ENCODE measurements at regions not wholly inside any gene's neighbourhood (a gene's known extent, or its start where the extent isn't known, plus 50 kb on each side); places are given as distances from the start of the nearest gene placed in this dataset.

DNA sequence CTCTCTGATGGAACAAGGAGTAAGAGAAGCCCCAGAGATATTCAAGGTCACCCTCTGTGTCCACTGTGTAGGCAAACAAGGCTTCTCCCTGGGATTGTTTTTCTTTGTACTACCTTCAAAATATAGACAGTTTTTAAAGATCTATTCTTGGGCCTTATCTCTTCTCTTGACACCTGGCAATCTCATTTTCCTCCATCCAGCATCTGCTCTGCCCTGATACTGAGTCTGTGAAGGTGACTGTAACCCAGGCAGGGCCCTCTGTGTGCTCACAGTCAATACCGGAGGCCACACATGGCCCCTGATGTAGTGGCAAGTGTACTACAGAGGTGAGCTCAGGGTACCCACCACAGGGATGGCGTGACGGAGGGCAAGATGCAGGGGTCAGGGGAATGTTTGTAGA lies 221.1 kb downstream of the SNX10 start:
- Histone ChIP-seq H3K36me3 (ENCODE audit: insufficient read depth) (no peaks in the 10 kb centered on the region), H3K4me1 (ENCODE audit: low read depth, poor library complexity, severe bottlenecking) (peaks cover 50% of the 10 kb centered on the region), H4K20me1 (ENCODE audit: insufficient read depth) (no peaks in the 10 kb centered on the region), H3K4me3 (IDR thresholded peaks at IDR 0.05; ENCODE audit: insufficient read depth, low read depth, low read length) (no peak overlapping the region), H3K9ac (no peak overlapping the region), H3K27ac (no peak overlapping the region), H2AFZ (ENCODE audit: low read depth) (no peak overlapping the region), H3K4me2 (no peak overlapping the region), H3K79me2 (ENCODE audit: insufficient read depth, low read depth) (no peaks in the 10 kb centered on the region), H3K27me3 (ENCODE audit: insufficient read depth, low read depth) (no peaks in the 10 kb centered on the region)
- TF ChIP-seq, protein P1, sequence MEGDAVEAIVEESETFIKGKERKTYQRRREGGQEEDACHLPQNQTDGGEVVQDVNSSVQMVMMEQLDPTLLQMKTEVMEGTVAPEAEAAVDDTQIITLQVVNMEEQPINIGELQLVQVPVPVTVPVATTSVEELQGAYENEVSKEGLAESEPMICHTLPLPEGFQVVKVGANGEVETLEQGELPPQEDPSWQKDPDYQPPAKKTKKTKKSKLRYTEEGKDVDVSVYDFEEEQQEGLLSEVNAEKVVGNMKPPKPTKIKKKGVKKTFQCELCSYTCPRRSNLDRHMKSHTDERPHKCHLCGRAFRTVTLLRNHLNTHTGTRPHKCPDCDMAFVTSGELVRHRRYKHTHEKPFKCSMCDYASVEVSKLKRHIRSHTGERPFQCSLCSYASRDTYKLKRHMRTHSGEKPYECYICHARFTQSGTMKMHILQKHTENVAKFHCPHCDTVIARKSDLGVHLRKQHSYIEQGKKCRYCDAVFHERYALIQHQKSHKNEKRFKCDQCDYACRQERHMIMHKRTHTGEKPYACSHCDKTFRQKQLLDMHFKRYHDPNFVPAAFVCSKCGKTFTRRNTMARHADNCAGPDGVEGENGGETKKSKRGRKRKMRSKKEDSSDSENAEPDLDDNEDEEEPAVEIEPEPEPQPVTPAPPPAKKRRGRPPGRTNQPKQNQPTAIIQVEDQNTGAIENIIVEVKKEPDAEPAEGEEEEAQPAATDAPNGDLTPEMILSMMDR (conservative IDR thresholded peaks at IDR 0.05; ENCODE audit: low read depth, low read length): no peak

DNA sequence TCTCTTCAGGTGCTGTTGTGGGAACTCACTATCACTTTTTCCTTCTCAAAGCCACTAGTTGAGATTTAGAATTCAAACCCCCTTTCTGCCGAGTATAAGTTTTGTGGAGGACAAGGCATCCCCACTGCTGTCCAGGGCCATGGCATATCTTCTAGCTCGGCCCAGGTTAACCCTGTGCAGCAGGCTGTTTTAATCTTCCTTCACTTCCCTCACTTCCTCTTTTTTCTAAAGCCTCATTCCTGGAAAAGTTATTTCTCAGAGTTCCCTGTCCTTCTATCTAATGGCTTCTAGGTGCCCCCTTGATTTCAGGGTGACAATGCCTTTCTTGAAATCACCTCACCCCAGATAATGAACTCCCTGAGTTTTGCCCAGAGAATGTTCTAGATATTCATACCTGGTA lies 222.3 kb downstream of the SNX10 start:
- Histone ChIP-seq H3K79me2 (ENCODE audit: insufficient read depth, low read depth) (no peaks in the 10 kb centered on the region), H3K27me3 (ENCODE audit: insufficient read depth, low read depth) (no peaks in the 10 kb centered on the region), H3K36me3 (ENCODE audit: insufficient read depth) (no peaks in the 10 kb centered on the region), H3K4me2 (peak overlapping the region; percentile 66; the same call in 1 of the 2 replicates), H4K20me1 (ENCODE audit: insufficient read depth) (no peaks in the 10 kb centered on the region), H3K4me1 (ENCODE audit: low read depth, poor library complexity, severe bottlenecking) (peaks cover 50% of the 10 kb centered on the region), H3K4me3 (IDR thresholded peaks at IDR 0.05; ENCODE audit: insufficient read depth, low read depth, low read length) (no peak overlapping the region), H3K27ac (no peak overlapping the region), H2AFZ (ENCODE audit: low read depth) (no peak overlapping the region), H3K9ac (no peak overlapping the region)
- TF ChIP-seq, protein P1 (conservative IDR thresholded peaks at IDR 0.05; ENCODE audit: low read depth, low read length): no peak

DNA sequence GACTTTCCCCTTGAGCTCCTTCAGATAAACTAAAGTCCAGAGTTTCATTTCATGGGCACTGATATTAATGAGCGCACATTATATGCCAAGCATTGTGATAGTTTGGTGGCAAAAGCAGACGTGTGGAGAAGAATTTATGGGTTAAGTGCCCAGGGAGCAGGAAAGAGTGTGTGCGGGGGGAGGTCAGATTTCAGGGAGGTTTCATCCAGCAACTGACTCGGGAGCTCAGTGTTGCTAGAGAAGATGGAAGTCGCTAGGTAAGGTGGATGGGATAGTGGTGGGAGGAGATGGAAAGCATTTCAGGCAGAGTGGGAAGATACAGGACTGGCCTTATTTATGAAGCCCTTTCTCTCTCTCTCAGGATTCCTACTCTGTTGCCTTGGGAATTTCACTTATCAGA lies 223.0 kb downstream of the SNX10 start:
- H3K9ac ChIP-seq: no peak overlapping the region
- no peaks in the 10 kb centered on the region for H4K20me1 ChIP-seq (ENCODE audit: insufficient read depth)
- no peak overlapping the region for H2AFZ ChIP-seq (ENCODE audit: low read depth)
- no peaks in the 10 kb centered on the region for H3K36me3 ChIP-seq (ENCODE audit: insufficient read depth)
- peaks cover 50% of the 10 kb centered on the region for H3K4me1 ChIP-seq (ENCODE audit: low read depth, poor library complexity, severe bottlenecking)
- H3K79me2 ChIP-seq (ENCODE audit: insufficient read depth, low read depth): no peaks in the 10 kb centered on the region
- no peaks in the 10 kb centered on the region for H3K27me3 ChIP-seq (ENCODE audit: insufficient read depth, low read depth)
- H3K4me3 ChIP-seq (IDR thresholded peaks at IDR 0.05; ENCODE audit: insufficient read depth, low read depth, low read length): no peak overlapping the region
- peak overlapping the region; percentile 66 for H3K4me2 ChIP-seq
- TF ChIP-seq, protein P1 (conservative IDR thresholded peaks at IDR 0.05; ENCODE audit: low read depth, low read length): no peak
- H3K27ac ChIP-seq: peak overlapping the region; percentile 53; the same call in 1 of the 2 replicates

DNA sequence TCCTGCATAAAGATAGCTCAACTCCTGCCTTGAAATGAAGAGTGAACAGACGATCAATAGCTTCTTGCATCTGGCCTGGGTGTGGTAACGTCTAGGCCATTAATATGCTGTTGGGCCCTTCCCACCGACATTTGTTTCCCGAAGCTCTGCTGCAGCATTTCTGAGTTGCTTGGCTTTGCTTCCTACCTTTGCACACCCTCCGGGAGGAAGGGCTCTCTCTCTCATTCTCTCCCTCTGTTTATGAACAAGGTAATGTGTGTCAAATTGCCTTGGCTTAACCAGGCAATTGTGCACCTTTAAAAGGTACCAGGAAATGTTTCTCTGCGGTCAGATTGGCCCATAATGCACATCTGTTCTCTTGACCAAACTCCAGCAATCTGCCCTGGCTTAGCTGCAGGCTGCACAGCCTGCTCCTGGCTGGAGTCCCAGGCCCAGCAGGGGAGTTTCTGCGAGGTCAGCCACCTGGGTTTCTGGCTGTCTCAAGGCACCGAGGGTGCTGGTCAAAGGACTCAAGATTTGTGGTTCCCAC lies 223.7 kb downstream of the SNX10 start:
- H2AFZ ChIP-seq (ENCODE audit: low read depth): peak overlapping the region; percentile 32; the same call in 1 of the 2 replicates
- H4K20me1 ChIP-seq (ENCODE audit: insufficient read depth): no peaks in the 10 kb centered on the region
- peaks cover 50% of the 10 kb centered on the region for H3K4me1 ChIP-seq (ENCODE audit: low read depth, poor library complexity, severe bottlenecking)
- no peak overlapping the region; the same call in 1 of the 2 replicates for H3K9ac ChIP-seq
- no peaks in the 10 kb centered on the region for H3K36me3 ChIP-seq (ENCODE audit: insufficient read depth)
- TF ChIP-seq, protein P1 (conservative IDR thresholded peaks at IDR 0.05; ENCODE audit: low read depth, low read length): no peak
- no peaks in the 10 kb centered on the region for H3K27me3 ChIP-seq (ENCODE audit: insufficient read depth, low read depth)
- H3K4me2 ChIP-seq: peak overlapping the region; percentile 66
- peak overlapping the region; percentile 53; the same call in 1 of the 2 replicates for H3K27ac ChIP-seq
- no peaks in the 10 kb centered on the region for H3K79me2 ChIP-seq (ENCODE audit: insufficient read depth, low read depth)
- H3K4me3 ChIP-seq (IDR thresholded peaks at IDR 0.05; ENCODE audit: insufficient read depth, low read depth, low read length): no peak overlapping the region

Data from KMS-11 (cell line).